SJSA1 (cell line): ENCODE measurements at regions not wholly inside any gene's neighbourhood (a gene's known extent, or its start where the extent isn't known, plus 50 kb on each side); places are given as distances from the start of the nearest gene placed in this dataset.
"Not testable (repeated sequence)": the region's sequence is repeated elsewhere in the genome, so short reads cannot be mapped to it uniquely, and the experiment has no call there.

Experiments
- DNase-seq, 2 experiments: peaks; one replicate each; pipeline ENCODE4 v3.0.0-alpha.2; 2015 to 2020; ENCODE audit warnings: low spot score in 2 of 2, low read depth in 1 of 2
- H3K27ac ChIP-seq: fragments of 250-450 bp; sonication (Bioruptor Pico); 2 replicates; pipeline ENCODE4 v1.5.1; 2020; ENCODE audit warnings: mild to moderate bottlenecking, moderate library complexity
- H3K27me3 ChIP-seq: fragments of 250-450 bp; sonication (Bioruptor Pico); replicated peaks from 2 replicates; pipeline ENCODE4 v1.5.1; 2020; ENCODE audit warnings: mild to moderate bottlenecking, moderate library complexity
- H3K36me3 ChIP-seq: fragments of 250-450 bp; sonication (Bioruptor Pico); 2 replicates; pipeline ENCODE4 v1.5.1; 2020; ENCODE audit warnings: mild to moderate bottlenecking
- H3K4me1 ChIP-seq: fragments of 250-450 bp; sonication (Bioruptor Pico); replicated peaks from 2 replicates; pipeline ENCODE4 v1.6.1; 2021; ENCODE audit warnings: mild to moderate bottlenecking
- H3K4me3 ChIP-seq: fragments of 250-450 bp; sonication (Bioruptor Pico); 2 replicates; pipeline ENCODE4 v1.5.1; 2020; ENCODE audit warnings: mild to moderate bottlenecking
- H3K9me3 ChIP-seq: fragments of 250-450 bp; sonication (Bioruptor Pico); replicated peaks from 2 replicates; pipeline ENCODE4 v1.5.1; 2020; ENCODE audit warnings: mild to moderate bottlenecking

DNA sequence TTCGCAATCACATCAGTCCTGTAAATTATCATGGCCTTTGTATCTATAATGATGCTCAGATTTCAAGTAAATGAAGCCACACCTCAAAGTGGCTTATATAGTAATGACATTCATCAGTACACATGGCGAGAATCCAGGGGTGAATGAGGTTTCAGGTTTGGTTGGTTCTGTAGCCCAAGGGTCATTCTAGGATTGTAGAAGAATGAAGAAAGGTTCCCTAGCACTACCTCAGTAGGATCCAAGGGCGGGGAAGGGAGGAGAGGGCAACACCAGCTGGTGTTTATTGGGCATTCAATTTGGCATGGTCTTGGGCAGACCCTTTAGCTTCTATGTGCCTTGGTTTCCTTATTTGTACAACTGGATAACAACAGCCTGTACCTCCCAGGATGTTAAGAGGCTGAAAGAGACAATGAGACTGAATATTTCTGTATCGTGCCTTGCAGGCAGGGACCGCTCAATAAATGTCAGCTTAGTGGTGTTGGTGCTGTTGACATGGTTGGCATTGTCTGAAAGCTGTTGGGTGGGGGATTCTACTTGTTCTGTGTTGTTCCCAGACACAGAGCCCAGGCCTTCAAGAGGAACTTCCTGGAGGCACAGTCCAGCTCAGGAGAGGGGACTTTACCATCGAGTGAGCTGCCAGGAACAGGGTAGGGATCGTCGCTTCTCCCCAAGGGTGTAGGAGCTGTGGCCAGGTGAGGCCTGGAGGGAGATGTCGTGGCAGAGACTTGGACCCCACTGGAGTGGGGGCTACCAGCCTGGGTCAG is 388.2 kb downstream of the PTPRU start:
- DNase-seq = peak in 1 of 2 experiments; percentile 31
- H3K36me3 ChIP-seq = no peaks in the 10 kb centered on the region
- no peak overlapping the region for H3K27ac ChIP-seq
- no peaks in the 10 kb centered on the region for H3K4me1 ChIP-seq
- H3K4me3 ChIP-seq = no peak overlapping the region
- no peaks in the 10 kb centered on the region for H3K9me3 ChIP-seq
- 0 out of 2 replicates have a peak, but pooled peaks cover 5% of the 10 kb centered on the region for H3K27me3 ChIP-seq

GRCh38 chr1:29623501-29623900 is 387.2 kb downstream of the PTPRU start:
- no peak overlapping the region for H3K4me3 ChIP-seq
- H3K27ac ChIP-seq = no peak overlapping the region
- H3K9me3 ChIP-seq = no peaks in the 10 kb centered on the region
- no peaks in the 10 kb centered on the region for H3K4me1 ChIP-seq
- H3K27me3 ChIP-seq = 0 out of 2 replicates have a peak, but pooled peaks cover 5% of the 10 kb centered on the region
- DNase-seq = peak in 1 of 2 experiments; percentile 23
- no peaks in the 10 kb centered on the region for H3K36me3 ChIP-seq

- H3K4me1 ChIP-seq = no peaks in the 10 kb centered on the region
- no peak overlapping the region for H3K4me3 ChIP-seq
- 0 out of 2 replicates have a peak, but pooled peaks cover 5% of the 10 kb centered on the region for H3K27me3 ChIP-seq
- no peak overlapping the region for H3K27ac ChIP-seq
- DNase-seq = peak in 1 of 2 experiments; percentile 17
- no peaks in the 10 kb centered on the region for H3K9me3 ChIP-seq
- H3K36me3 ChIP-seq = no peaks in the 10 kb centered on the region
Measured at GRCh38 chr1:29621826-29622435, 385.6 kb downstream of the PTPRU start.

- Histone ChIP-seq H3K36me3 (no peaks in the 10 kb centered on the region), H3K4me3 (no peak overlapping the region), H3K4me1 (no peaks in the 10 kb centered on the region), H3K27me3 (no peaks in the 10 kb centered on the region), H3K27ac (no peak overlapping the region), H3K9me3 (no peaks in the 10 kb centered on the region)
- peak in 1 of 2 experiments; percentile 6 for DNase-seq
Measured at GRCh38 chr1:29620631-29621030, 384.3 kb downstream of the PTPRU start.

DNA sequence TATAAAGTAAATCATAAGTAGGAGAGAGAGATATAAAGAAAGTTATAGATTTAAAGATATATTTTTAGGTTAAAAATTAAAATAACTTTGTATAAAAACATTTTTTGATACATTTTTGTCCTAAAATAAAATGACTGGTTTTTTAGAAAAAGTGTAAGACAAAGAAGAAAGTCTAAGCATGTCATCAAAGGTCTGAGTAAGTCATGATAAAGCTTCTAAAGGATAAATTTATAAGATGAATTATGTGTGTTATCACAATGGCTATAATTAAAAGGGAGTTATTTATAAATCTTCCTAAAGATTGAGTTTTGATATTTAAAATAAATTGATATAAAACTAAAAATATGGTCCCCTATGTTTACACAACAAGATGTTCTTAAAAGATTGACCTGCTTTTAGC is 370.9 kb downstream of the PTPRU start:
- H3K9me3 ChIP-seq = no peaks in the 10 kb centered on the region
- no peak overlapping the region for H3K27ac ChIP-seq
- H3K4me3 ChIP-seq = no peak overlapping the region
- H3K27me3 ChIP-seq = no peaks in the 10 kb centered on the region
- DNase-seq = no peak
- H3K36me3 ChIP-seq = no peaks in the 10 kb centered on the region
- no peaks in the 10 kb centered on the region for H3K4me1 ChIP-seq

DNA sequence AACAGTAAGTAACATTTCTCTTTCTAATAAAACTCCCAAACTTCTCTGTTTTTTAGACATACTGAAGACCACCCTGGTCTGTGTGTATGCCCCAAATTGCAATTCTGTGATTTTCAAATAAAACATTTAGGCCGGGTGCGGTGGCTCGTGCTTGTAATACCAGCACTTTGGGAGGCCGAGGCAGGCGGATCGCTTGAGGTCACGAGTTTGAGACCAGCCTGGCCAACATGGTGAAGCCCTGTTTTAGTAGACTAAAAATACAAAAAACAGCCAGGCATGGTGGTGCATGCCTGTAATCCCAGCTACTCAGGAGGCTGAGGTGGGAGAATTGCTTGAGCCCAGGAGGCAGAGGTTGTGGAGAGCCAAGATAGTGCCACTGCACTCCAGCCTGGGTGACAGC is 368.5 kb downstream of the PTPRU start:
- not testable (repeated sequence) for H3K4me3 ChIP-seq, H3K4me1 ChIP-seq, H3K27me3 ChIP-seq, H3K27ac ChIP-seq, H3K36me3 ChIP-seq, DNase-seq, H3K9me3 ChIP-seq

- H3K36me3 ChIP-seq = no peaks in the 10 kb centered on the region
- H3K27me3 ChIP-seq = no peaks in the 10 kb centered on the region
- no peaks in the 10 kb centered on the region for H3K9me3 ChIP-seq
- no peaks in the 10 kb centered on the region for H3K4me1 ChIP-seq
- no peak for DNase-seq
- no peak overlapping the region for H3K27ac ChIP-seq
- H3K4me3 ChIP-seq = no peak overlapping the region
Measured at GRCh38 chr1:29603622-29604021, 367.3 kb downstream of the PTPRU start.

- Histone ChIP-seq H3K4me3 (no peak overlapping the region), H3K27ac (no peak overlapping the region), H3K27me3 (no peaks in the 10 kb centered on the region), H3K36me3 (no peaks in the 10 kb centered on the region), H3K9me3 (no peaks in the 10 kb centered on the region), H3K4me1 (no peaks in the 10 kb centered on the region)
- no peak for DNase-seq
Measured at GRCh38 chr1:29602203-29602602, 365.9 kb downstream of the PTPRU start.

GRCh38 chr1:29601021-29601420 is 364.7 kb downstream of the PTPRU start:
- Histone ChIP-seq H3K36me3 (no peaks in the 10 kb centered on the region), H3K4me1 (no peaks in the 10 kb centered on the region), H3K27me3 (no peaks in the 10 kb centered on the region), H3K27ac (no peak overlapping the region), H3K9me3 (no peaks in the 10 kb centered on the region), H3K4me3 (no peak overlapping the region)
- no peak for DNase-seq

DNA sequence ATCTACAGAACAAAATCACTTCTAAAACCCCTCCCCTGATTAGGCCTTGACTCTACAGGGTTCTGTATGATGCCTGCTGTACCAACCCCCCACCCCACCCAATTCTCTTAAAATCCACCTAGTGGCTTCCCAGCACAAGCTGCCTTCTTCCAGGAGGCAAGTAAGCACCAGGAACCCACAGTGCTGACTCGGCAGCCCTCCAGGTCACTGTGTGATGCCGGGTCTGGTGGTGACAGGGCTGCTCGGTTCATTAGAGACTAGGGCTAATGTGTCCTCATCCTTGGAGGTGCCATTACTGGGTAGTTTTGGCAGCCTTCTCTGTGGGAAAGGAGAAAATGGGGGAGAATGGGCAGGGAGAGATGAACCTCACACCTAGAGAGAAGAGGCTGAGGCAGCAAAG is 363.5 kb downstream of the PTPRU start:
- Histone ChIP-seq H3K27ac (no peak overlapping the region), H3K4me3 (no peak overlapping the region), H3K36me3 (no peaks in the 10 kb centered on the region), H3K27me3 (no peaks in the 10 kb centered on the region), H3K9me3 (no peaks in the 10 kb centered on the region), H3K4me1 (no peaks in the 10 kb centered on the region)
- DNase-seq = no peak

DNA sequence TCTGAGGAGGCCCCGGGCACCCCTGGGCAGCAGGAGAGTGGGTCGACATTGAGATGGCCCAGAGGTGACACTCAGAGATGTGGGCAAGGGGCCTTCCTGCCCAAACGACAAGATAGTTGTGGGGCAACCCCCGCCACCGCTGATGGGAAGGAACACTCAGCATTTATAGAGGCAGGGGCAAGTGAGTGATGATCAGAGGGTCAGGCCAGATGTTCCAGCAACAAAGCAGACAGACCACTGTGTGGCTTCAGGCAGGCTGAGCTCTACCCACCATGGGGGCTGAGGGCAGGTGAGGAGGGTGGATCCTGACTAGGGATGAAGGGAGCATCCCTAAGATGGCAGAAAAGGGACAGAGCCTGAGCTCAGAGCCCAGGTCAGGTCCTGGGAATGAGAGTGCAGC is 362.7 kb downstream of the PTPRU start:
- H3K36me3 ChIP-seq = no peaks in the 10 kb centered on the region
- no peak for DNase-seq
- H3K4me3 ChIP-seq = no peak overlapping the region
- H3K9me3 ChIP-seq = no peaks in the 10 kb centered on the region
- no peak overlapping the region for H3K27ac ChIP-seq
- H3K4me1 ChIP-seq = no peaks in the 10 kb centered on the region
- no peaks in the 10 kb centered on the region for H3K27me3 ChIP-seq

- no peaks in the 10 kb centered on the region for H3K36me3 ChIP-seq
- H3K4me3 ChIP-seq = no peak overlapping the region
- no peak overlapping the region for H3K27ac ChIP-seq
- no peaks in the 10 kb centered on the region for H3K9me3 ChIP-seq
- no peaks in the 10 kb centered on the region for H3K27me3 ChIP-seq
- no peak for DNase-seq
- no peaks in the 10 kb centered on the region for H3K4me1 ChIP-seq
Measured at GRCh38 chr1:29597861-29598260, 361.5 kb downstream of the PTPRU start.

DNA sequence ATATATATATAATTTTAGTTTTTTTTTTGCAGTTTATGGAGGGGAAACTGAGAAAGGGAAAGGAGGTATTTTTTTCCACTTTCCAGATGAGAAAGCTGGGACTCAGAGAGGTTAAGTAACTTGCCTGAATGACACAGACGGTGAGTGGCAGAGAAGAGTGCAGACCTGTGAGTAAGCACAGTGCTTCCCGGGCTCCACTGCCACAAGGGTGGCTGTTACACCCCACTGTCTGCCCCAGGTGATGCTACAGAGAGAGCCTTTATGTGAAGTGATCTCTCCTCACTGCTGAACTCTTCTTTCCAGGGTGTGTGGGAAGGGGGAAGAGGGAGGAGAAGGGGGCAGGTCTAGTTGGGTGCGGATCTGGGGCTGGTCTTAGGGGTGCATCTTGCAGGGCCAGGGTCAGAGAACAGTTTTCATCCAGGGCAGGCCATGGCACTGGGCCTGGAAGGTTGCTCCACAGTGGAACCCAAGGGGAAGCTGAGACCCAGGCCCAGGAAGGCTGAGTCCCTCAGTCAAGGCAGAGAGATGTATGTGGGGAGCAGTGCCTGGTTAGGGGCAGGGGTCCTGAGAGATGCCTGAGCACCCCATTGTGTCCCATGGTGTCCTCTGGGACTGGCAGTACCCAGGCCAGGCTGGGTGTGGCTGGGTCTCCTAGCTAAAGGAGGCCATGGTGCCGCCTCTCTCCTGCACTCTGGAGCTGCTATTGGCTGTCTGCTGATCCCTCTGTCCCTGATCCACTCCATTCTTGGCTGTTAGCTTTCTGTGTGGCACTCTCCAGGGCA is 357.5 kb downstream of the PTPRU start:
- H3K27me3 ChIP-seq = peaks cover 4% of the 10 kb centered on the region; the same call in 1 of the 2 replicates
- H3K4me3 ChIP-seq = no peak overlapping the region
- H3K4me1 ChIP-seq = no peaks in the 10 kb centered on the region
- H3K36me3 ChIP-seq = no peaks in the 10 kb centered on the region
- H3K27ac ChIP-seq = no peak overlapping the region
- no peaks in the 10 kb centered on the region for H3K9me3 ChIP-seq
- DNase-seq = no peak

DNA sequence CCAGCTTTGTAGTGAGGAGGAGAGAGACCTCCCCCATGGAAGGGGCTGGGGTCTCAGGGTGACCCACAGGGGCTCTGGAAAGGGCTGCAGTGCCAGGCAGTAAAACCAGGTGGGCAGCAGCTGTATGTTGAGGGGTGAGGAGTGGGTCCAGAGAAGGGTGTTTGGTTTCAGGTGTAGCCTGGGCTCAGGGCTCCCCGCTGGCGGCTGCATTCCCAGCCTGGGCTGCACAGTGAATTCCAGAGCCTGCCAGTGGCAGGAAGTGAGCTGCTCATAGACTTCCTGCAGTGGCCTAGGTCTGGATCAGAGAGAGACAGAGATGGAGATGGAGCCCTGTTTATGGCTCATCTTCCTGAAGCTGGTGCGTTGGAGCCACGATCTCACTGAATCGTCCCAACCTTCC is 356.4 kb downstream of the PTPRU start:
- H3K36me3 ChIP-seq = no peaks in the 10 kb centered on the region
- H3K4me1 ChIP-seq = no peaks in the 10 kb centered on the region
- peaks cover 7% of the 10 kb centered on the region; the same call in 1 of the 2 replicates for H3K27me3 ChIP-seq
- H3K4me3 ChIP-seq = no peak overlapping the region
- no peak overlapping the region for H3K27ac ChIP-seq
- no peaks in the 10 kb centered on the region for H3K9me3 ChIP-seq
- DNase-seq = no peak
